H1 (cell line): ENCODE measurements at regions not wholly inside any gene's neighbourhood (a gene's known extent, or its start where the extent isn't known, plus 50 kb on each side); places are given as distances from the start of the nearest gene placed in this dataset.

Source experiments
- CBX8 ChIP-seq: fragments of 300-800, 300-1000 bp; sonication (generic); IDR thresholded peaks from 2 replicates; pipeline ENCODE4 v1.7.1; 2016; ENCODE audit warnings: low read depth, low read length, borderline replicate concordance
- EZH2 ChIP-seq: fragments of 200-600 bp; sonication (generic); IDR thresholded peaks from 2 replicates; pipeline ENCODE4 v1.7.1; 2012; ENCODE audit warnings: low read depth, mild to moderate bottlenecking, moderate library complexity, low read length, inconsistent platforms; ENCODE audit not compliant: severe bottlenecking
- HDAC2 ChIP-seq, 2 experiments: fragments of 300-600 bp in 1 of 2; sonication (generic) in 1 of 2; IDR thresholded peaks; 2 replicates each; pipeline ENCODE4 v1.6.1; 2011 to 2012; ENCODE audit warnings: low read depth in 2 of 2, low read length in 2 of 2, mild to moderate bottlenecking in 2 of 2, moderate library complexity in 2 of 2, borderline replicate concordance in 1 of 2, inconsistent platforms in 1 of 2
- JUND ChIP-seq: IDR thresholded peaks from 2 replicates; pipeline ENCODE4 v1.6.1; 2011; ENCODE audit warnings: mild to moderate bottlenecking, improper control_type of control experiment, low read length
- MAFK ChIP-seq: IDR thresholded peaks from 2 replicates; pipeline ENCODE4 v1.6.1; 2012; ENCODE audit warnings: low read depth, mild to moderate bottlenecking, improper control_type of control experiment, low read length
- SAP30 ChIP-seq: fragments of 300-600 bp; sonication (generic); IDR thresholded peaks from 2 replicates; pipeline ENCODE4 v1.7.1; 2012; ENCODE audit warnings: low read length, moderate library complexity, mild to moderate bottlenecking, inconsistent platforms; ENCODE audit not compliant: insufficient read depth, insufficient replicate concordance

- no peak for TF ChIP-seq EZH2
- TF ChIP-seq CBX8: no peak
- no peak for TF ChIP-seq JUND
- TF ChIP-seq SAP30: no peak
- no peak for TF ChIP-seq HDAC2 (IDR thresholded peaks at IDR 0.05; ENCODE audit: borderline replicate concordance in 1 of 2, low read depth in 2 of 2, low read length in 2 of 2)
- TF ChIP-seq MAFK: no peak
Measured at GRCh38 chr2:126797622-126798275, 100.9 kb upstream of the TEX51 start (continued).
